Psoas muscle (tissue), 7 donors: ENCODE measurements at regions not wholly inside any gene's neighbourhood (a gene's known extent, or its start where the extent isn't known, plus 50 kb on each side); places are given as distances from the start of the nearest gene placed in this dataset.

Experiments used
- ATAC-seq, 4 donors: fragments of 200-7000 bp; cut with Tn5 transposase; one replicate each; pipeline ENCODE4 v1.9.1; 2020; ENCODE audit warnings: moderate library complexity in 3 of 4, mild to moderate bottlenecking in 2 of 4
- DNase-seq, 2 donors: peaks; one replicate each; pipeline ENCODE4 v3.0.0-alpha.2; 2020
- H3K27ac ChIP-seq: fragments of 200-600 bp; one replicate; pipeline ENCODE4 v1.8.0; 2022
- H3K27me3 ChIP-seq, 3 donors: fragments of 200-600 bp in 1 of 3; one replicate each; pipeline versions ENCODE4 v1.6.1 to v1.8.0; 2013 to 2022; ENCODE audit warnings: low read length in 2 of 3, mild to moderate bottlenecking in 2 of 3, moderate library complexity in 1 of 3; ENCODE audit not compliant: insufficient read depth in 3 of 3
- H3K36me3 ChIP-seq, 2 donors: fragments of 200-600 bp in 1 of 2; one replicate each; pipeline versions ENCODE4 v1.6.1 to v1.8.0; 2013 to 2022; ENCODE audit warnings: low read depth in 1 of 2, mild to moderate bottlenecking in 1 of 2, moderate library complexity in 1 of 2; ENCODE audit not compliant: insufficient read depth in 1 of 2
- H3K4me1 ChIP-seq: fragments of 200-600 bp; one replicate; pipeline ENCODE4 v1.8.0; 2022
- H3K4me3 ChIP-seq: fragments of 200-600 bp; one replicate; pipeline ENCODE4 v1.8.0; 2022; ENCODE audit warnings: mild to moderate bottlenecking
- H3K9me3 ChIP-seq: fragments of 200-600 bp; one replicate; pipeline ENCODE4 v1.8.0; 2022
- WGBS, 3 donors: extraction: QIAGEN DNeasy Blood & Tissue Kit; methylation state at CpG; one replicate each; pipeline versions ENCODE4 v1.1.6 to v1.1.7; 2013; 5-methylcytosine and 5-hydroxymethylcytosine counted together
- intact Hi-C, 2 donors: fragments of 100-400 bp; cut with DNase I; formaldehyde crosslinking; loops; one replicate each; pipeline versions ENCODE4 v1.11.0 to v1.14.2; 2022
- TF ChIP-seq, protein P1 (sequence below): fragments of 200-600 bp; IDR thresholded peaks from one replicate; pipeline ENCODE4 v1.8.0; 2022; ENCODE audit warnings: antibody characterized with exemption
- donor health status: healthy with polysubstance abuse.
- donor health status: DM: no; HTN: no; CAD: no; lungs with moderate emphysema.
- donor health status: Bipolar disorder and iron deficiency.
- donor health status: healthy.
- donor health status: DM: yes; HTN: yes; CAD: no.
- donor health status: DM: no; HTN: no; CAD: no.
- donor health status: DM: yes; HTN: yes; CAD: no.

DNA sequence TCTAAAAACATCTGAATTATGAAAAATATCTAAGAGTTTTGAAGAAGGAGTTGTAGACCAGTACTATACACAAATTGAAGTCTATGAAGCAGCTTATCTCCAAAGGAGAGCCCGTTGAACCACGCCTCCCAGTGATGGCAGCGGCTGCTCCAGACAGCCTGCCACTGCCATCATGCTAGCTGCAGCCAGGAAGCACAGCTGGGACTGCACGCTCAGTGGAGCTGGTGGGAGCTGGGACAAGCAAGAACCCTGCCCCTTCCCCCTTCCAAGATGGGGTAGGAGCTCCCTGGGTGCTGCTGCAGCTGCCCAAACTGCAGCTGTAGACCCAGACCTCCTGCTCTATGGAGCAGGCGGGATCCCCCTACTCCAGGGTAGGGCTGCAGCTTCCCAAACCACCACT, 124.7 kb upstream of the SPATS2L start:
- ATAC-seq (no peak), DNase-seq (no peak)
- no peaks in the 10 kb centered on the region for H3K9me3 ChIP-seq
- intact Hi-C loops: no loop called here
- no peaks in the 10 kb centered on the region for H3K27me3 ChIP-seq
- WGBS, 3 donors: 54 to 68% (median 67%) methylated on average over 5 of the region's 5 CpGs
- H3K27ac ChIP-seq: no peak overlapping the region
- peaks cover 3% of the 10 kb centered on the region for H3K4me1 ChIP-seq
- H3K36me3 ChIP-seq: no peaks in the 10 kb centered on the region
- TF ChIP-seq, protein P1, sequence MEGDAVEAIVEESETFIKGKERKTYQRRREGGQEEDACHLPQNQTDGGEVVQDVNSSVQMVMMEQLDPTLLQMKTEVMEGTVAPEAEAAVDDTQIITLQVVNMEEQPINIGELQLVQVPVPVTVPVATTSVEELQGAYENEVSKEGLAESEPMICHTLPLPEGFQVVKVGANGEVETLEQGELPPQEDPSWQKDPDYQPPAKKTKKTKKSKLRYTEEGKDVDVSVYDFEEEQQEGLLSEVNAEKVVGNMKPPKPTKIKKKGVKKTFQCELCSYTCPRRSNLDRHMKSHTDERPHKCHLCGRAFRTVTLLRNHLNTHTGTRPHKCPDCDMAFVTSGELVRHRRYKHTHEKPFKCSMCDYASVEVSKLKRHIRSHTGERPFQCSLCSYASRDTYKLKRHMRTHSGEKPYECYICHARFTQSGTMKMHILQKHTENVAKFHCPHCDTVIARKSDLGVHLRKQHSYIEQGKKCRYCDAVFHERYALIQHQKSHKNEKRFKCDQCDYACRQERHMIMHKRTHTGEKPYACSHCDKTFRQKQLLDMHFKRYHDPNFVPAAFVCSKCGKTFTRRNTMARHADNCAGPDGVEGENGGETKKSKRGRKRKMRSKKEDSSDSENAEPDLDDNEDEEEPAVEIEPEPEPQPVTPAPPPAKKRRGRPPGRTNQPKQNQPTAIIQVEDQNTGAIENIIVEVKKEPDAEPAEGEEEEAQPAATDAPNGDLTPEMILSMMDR: no peak
- H3K4me3 ChIP-seq: no peak overlapping the region

DNA sequence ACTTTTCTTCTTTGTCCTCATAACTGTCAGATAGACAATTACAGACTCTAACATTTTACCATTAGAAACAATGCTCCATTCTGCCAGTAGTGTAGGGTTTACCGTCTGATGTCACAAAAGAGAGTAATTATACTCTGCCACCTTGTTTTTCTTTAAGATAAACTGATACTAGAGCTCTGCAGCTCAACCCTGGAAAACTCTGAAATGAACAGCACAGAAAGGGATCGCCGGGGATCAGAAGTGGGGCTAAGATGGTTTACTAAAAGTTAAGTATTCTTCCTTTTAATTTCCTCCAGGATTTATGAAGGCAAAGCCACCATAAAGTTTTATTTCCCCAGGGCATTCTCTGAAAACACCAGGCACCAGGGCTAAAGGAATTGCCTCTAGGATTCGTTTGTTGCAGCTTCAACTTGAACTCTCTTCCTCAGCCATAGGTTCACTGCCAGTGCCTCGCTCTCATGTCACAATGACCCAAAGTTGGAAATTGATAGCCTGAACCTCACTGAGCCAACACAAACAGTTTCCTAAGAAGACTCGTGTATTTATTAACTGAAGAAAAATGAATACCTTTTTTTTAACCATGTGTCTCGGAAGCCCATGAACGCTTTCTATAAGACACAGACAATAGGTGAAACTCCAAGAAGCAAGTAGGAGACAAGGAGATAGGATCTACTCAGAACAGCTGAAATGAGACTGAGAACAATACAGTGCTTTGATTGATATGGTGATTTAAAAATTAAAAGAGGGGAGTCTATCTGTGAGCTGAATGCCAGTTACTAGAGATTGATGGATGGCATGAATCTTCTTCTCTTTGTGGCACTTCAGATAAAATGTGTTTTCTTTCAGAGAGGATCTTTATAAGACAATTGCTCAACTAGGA, 121.5 kb upstream of the SPATS2L start:
- Histone ChIP-seq H3K36me3 (no peaks in the 10 kb centered on the region), H3K27me3 (no peaks in the 10 kb centered on the region), H3K9me3 (no peaks in the 10 kb centered on the region), H3K27ac (no peak overlapping the region), H3K4me1 (no peaks in the 10 kb centered on the region), H3K4me3 (no peak overlapping the region)
- intact Hi-C loops: no loop called here
- WGBS, 3 donors: 41 to 53% (median 42%) methylated on average over 8 of the region's 8 CpGs
- ATAC-seq (no peak), DNase-seq (no peak)
- TF ChIP-seq, protein P1: no peak

DNA sequence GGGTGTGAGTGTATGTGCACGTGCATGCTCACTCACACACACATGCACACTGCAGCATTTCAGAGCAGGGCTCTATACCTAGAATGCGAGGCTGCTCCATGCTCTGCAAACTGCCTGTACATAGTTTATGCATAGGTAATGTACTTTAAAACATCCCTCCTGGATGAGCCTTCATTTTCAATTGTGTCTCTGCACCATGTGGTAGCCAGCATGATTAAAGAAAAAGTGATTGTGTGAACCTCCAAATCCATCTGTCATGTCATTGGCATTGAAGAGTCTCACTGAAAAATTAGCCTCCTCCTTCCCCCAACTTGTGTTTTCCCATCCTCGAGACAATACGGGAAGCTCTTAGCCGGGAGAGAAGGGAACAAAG, 120.9 kb upstream of the SPATS2L start:
- Histone ChIP-seq H3K4me3 (no peak overlapping the region), H3K27me3 (no peaks in the 10 kb centered on the region), H3K36me3 (no peaks in the 10 kb centered on the region), H3K9me3 (no peaks in the 10 kb centered on the region), H3K4me1 (no peaks in the 10 kb centered on the region), H3K27ac (no peak overlapping the region)
- whole genome bisulfite sequencing, 3 donors: 33 to 50% (median 34%) methylated on average over 5 of the region's 5 CpGs
- TF ChIP-seq, protein P1: no peak
- DNase-seq (no peak), ATAC-seq (no peak)
- intact Hi-C loops: no loop called here

DNA sequence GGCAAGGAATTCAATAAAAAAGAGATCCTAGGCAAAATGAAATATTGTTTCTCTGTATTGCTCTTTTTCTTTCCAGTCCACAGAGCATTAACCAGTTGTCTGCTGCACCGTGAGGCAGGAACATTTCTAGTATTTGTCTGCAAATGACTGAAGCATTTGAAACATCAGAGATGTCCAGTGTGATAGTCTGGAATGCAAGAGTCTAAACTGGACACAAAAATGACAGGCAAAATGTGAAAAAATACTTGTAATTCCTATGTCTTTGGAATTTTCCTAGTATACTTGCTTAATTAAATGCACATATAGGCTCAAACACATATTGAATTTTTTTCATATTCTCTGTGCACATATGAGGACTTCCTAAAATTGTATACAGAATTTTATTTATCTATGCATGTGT, 120.5 kb upstream of the SPATS2L start:
- Histone ChIP-seq H3K36me3 (no peaks in the 10 kb centered on the region), H3K9me3 (no peaks in the 10 kb centered on the region), H3K27ac (no peak overlapping the region), H3K4me3 (no peak overlapping the region), H3K27me3 (no peaks in the 10 kb centered on the region), H3K4me1 (no peaks in the 10 kb centered on the region)
- ATAC-seq (no peak), DNase-seq (no peak)
- WGBS, 3 donors: 25 to 45% (median 37%) methylated on average over 1 of the region's 1 CpG
- intact Hi-C loops: no loop called here
- TF ChIP-seq, protein P1: no peak

DNA sequence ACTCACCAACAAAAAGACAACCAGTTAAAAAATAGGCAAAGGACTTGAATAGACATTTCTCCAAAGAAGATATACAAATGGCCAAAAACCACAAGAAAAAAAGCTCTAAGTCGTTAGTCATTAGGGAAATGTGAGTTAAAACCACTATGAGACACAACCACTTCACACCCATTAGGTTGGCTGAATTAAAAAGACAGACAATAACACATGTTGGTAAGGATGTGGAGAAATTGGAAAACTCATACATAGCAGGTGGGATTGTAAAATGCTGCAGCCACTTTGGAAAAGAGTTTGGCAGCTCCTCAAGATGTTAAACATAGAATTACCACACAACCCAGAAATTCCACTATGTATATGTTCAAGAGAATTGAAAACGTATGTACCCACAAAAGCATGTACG, 117.6 kb upstream of the SPATS2L start:
- ATAC-seq (no peak), DNase-seq (no peak)
- no peak overlapping the region for H3K27ac ChIP-seq
- H3K9me3 ChIP-seq: no peaks in the 10 kb centered on the region
- H3K27me3 ChIP-seq: no peaks in the 10 kb centered on the region
- no peaks in the 10 kb centered on the region for H3K36me3 ChIP-seq
- intact Hi-C loops: no loop called here
- TF ChIP-seq, protein P1: no peak
- no peaks in the 10 kb centered on the region for H3K4me1 ChIP-seq
- no peak overlapping the region for H3K4me3 ChIP-seq
- 54 to 58% (median 54%) methylated on average over 3 of the region's 3 CpGs for WGBS, 3 donors
